CD4-positive, alpha-beta T cell treated with Interleukin-15 for 4 hours (primary cell): ENCODE measurements at regions not wholly inside any gene's neighbourhood (a gene's known extent, or its start where the extent isn't known, plus 50 kb on each side); places are given as distances from the start of the nearest gene placed in this dataset.

Experiments used
- DNase-seq: peaks from one replicate; pipeline ENCODE4 v3.0.0-alpha.2; 2020; ENCODE audit warnings: low spot score

DNA sequence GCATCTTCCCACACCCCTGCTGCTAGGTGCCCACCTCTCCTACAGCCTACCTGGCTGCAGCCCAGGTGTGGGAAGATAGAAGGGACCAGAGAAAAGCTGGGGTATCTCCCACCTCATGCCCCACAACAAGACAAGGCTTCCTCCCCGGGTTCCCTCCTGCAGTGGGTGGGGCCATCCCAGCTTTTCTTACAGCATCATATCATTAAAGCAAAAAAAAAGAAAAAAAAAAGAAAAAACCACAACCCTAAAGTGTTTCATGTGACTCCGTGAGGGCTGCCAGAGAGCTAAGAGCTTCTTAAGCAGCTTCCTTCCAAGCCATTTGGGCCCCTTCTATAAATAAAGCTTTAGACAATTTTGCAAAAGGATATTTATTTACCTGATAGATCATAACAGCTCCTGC is 455.4 kb upstream of the TSHZ3 start:
- no peak for DNase-seq

DNA sequence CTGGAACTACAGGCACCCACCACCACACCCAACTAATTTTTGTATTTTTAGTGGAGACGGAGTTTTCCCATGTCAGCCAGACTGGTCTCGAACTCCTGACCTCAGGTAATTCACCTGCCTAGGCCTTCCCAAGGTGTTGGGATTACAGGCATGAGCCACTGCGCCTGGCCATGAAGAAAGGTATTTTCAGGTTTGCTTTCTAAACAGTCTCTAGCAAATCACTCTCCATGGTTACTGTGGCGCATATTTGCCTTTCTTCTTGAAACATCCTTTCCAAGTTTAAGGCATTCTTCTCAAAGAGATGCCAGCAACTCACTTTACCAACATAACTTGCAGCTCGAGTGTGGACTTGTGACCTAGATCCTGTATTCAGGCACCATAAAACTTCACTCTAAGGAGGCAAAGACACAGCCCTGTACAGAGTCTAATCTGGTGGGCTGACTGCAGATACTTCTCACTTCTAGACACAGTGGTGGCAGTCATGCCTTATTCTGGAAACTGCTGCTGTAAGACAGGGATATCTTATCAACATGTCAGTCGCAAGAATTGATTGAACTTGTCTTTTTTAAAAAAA is 461.4 kb upstream of the TSHZ3 start:
- DNase-seq = no peak

DNA sequence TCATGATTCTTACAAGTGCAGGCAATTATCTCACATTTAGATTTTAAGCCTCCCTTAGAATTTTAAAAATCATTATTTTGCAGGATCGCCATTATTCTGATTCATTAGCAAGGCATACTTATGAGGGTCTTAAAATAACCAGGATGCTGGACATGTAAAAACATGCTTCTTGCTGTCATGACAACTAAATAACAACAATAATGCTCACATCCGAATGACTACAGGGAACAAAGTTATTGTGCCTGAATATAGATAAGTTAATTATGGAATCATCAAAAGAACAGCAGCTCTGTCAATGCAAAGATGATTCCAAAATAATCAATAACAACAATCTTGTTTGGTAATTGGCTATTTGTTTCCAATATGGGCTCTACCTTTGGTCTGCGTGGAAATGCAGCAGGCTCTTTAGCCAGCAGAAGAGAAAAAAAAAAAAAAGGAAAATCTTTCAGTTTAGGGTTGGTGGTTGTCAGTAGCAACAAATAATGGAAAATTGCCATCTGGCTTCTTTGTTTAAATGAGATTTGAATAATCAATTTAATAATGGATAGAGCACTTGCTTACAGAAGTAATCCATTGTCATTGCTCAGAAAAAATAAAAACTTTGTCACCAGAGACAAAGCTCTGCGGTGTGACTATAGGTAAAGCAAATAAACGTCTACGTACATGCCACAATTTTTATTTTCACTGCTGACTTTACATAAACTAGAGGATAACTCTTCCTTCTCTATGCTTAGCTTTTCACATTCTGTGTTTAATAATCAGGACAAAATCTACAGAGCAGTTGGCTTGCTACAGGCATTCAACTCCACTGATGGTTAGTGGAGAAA is 468.9 kb upstream of the TSHZ3 start:
- DNase-seq = no peak

DNA sequence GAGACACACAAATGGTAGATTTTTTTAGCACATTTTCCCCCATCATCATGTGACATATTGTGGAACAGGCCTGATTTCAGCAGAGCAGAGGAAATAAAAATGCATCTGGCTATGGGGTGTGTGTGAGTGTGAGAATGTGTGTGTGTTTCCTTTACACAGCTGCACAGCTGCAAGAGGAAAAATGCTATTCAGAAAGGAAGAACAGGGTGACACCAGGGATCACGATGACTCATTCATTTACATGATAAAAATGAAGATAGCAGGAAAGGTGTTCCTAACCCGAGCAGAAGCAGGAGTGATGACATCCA is 469.5 kb upstream of the TSHZ3 start:
- no peak for DNase-seq

DNA sequence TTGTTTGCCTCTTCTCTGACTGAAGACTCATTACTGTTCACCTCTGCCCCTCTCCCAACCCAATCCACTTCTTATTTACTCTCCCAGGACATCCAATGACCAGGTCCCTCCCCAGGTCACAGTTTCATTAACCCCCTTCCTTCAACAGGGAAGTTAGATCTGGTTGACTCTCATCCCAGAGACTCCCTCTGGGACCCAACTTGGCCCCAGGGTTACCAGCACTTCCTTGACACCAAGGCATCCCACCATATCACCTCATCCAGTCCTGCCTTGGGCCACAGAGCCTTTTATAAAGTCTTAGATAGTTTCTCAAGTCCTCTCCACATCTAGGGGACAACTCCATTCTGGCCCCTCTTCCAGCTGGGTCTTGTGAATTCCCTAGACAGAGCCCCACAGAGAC is 470.6 kb upstream of the TSHZ3 start:
- DNase-seq = no peak

DNA sequence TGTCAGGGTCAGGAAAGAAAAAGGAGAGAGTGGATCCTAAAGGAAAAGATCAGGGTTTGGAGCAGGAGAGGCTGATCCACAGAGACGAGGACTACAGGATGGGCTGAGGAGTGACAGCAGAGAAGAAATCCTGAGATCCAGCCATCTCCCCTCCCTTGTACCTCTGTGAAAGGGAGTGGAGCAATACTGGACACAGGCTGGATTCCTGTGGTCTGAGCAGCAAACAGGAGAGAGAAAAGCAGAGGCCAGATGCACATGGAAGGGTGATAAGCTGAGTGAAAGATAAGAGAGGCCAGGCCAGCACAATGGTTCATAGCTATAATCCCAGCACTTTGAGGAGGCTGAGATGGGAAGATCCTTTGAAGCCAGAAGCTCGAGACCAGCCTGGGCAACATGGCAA is 472.1 kb upstream of the TSHZ3 start:
- DNase-seq = no peak

DNA sequence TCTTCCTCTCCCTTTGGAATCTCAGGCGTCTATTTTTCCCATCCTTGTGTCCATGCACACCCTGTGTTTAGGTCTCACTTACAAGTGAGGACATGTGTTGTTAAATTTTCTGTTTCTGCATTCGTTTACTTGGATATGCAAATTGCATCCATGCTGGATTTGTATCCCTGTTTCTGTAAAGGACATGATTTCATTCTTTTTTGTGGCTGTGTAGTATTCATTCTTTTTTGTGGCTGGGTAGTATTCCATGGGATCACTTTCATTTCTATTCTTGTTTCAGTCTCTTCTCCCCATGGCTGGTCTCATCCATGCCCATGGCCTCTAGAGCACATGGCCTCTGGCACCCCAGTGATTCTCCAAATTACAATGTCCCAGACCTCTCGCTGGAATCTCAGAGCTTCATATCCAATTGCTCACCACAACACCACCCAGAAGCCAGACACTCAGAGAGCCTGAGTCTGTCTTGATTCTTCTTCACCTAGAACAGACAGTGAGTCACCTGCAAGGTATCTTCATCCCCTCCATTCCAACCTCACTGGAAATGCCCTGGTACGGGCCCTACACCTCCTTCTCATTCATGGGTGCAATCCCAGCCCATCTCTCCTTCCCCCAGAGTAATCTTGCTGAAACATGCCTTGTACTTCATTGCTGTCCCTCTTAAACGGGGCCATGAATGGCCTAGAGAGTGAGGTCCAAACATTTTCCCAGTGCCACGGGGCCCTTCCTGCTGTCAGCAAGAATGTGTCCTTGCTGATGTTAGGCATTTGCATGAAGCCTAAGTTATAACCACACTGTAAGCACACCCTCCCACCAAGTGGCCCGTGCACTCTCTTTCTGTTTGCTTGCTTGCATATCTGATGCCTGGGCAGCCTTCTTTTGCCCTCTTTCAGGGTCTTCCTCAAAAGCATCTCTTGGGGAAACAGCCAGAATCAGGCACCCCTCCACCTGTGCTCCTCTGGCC is 476.2 kb upstream of the TSHZ3 start:
- DNase-seq = no peak

DNA sequence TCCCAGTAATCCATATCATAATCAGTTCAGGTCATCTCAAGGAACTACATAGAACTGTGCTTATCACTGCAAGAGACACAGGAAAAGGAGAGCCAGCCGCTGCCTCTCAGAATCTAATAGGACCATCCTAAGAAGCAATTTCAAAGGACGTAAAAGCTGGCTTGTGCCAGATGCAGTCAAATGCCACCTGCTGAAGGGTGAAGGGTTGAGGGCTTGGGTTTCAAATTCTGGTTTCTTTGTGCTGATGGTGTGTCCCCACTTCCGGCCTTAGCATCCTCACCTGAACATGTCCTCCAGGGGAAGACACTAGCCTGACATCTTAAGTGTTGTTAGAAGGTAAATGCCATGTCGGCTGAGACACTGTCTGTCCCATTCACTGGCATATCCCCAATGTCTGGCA is 477.1 kb upstream of the TSHZ3 start:
- no peak for DNase-seq

DNA sequence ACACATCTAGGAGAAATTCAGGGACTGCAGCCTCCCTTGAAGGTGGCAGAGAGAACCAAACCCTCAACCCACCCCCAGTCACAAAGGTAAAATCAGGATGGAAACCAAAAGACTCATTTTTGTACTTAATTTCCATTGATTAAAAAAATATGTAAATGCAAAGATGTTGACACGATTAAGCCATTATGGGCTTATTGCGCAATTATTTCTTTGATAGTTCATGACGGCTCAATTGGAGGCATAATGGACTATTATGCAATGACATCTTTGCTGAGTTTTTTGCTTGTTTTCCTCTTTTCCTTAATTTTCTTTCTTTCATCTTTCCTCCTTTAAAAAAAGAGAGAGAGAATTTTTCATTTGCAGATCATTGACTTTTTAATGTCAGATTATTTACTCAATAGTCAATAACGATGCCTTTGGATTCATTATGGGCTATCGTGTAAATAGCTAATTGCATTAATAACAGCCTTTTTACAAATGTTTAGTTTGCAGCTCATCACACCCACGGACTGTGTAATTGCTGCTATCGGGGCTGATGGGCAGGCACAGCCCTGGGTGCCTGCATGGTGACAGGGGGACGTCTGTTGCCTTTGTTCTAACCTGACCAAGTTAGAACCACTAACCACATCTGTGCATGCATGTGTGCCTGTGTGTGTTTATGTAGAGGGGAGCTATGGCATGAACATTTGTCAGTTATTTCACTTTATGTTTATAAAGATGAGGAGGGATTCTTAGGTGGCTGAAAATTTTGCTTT is 482.4 kb upstream of the TSHZ3 start:
- no peak for DNase-seq

DNA sequence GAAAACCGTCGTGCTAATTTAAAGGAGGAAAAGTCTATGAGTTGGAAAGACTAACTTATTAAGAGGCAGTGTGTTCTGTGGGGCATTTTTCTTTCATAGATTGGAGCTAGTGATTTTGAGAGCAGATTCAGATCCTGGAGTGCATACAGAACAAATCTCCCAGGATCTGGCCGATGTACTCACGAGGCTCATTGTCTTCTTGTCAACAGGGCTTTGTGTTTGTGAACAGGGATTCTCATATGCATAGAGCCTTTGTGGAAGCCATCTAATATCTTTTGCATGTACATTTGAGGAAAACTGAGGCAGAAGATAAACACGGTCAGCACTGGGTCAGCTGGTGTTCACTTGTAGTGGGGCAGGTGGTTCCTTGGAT is 482.9 kb upstream of the TSHZ3 start:
- no peak for DNase-seq

DNA sequence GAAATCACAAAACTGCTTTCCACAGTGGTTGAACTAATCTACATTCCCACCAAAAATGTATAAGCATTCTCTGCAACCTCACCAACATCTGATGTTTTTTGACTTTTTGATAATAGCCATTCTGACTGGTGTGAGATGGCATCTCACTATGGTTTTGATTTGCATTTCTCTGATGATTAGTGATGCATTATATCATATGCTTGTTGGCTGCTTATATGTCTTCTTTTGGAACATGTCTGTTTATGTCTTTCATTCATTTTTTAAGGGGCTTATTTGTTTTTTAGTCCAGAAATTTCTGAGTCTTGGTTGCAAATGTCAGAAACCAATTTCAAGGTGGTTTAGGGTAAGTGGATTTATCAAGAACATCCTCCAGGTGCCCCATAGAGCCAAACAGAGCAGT is 484.8 kb upstream of the TSHZ3 start:
- no peak for DNase-seq

DNA sequence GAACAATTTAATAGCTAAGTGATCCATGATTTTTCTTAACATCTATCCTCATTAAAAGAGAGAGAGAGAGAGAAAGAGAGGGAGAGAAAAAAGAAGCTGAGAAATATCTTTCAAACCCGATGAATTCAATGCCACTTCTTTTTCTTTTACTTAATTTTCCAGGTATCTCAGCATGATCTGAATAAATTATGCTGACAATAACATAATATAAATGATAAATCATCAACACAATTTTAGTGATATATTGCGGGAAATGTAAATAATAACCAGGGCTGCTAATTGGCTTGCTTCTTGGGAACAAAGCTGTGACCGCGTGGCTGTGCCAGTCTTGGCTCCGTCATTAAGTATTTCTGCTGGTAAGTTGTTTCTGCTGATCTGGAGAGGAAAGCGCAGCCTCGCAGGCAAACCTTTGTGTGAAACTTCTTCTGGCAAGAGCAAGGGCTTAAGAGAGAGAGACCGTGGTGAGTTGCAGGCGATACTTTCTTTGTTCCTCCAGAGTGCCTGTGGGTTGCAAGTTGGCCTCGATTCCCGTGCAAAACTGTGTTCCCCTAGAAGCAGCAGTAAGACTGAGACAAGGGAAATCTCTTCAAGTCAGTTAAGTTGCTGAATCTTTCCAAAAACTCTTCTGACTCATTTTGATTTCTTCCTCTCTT is 489.1 kb upstream of the TSHZ3 start:
- no peak for DNase-seq

DNA sequence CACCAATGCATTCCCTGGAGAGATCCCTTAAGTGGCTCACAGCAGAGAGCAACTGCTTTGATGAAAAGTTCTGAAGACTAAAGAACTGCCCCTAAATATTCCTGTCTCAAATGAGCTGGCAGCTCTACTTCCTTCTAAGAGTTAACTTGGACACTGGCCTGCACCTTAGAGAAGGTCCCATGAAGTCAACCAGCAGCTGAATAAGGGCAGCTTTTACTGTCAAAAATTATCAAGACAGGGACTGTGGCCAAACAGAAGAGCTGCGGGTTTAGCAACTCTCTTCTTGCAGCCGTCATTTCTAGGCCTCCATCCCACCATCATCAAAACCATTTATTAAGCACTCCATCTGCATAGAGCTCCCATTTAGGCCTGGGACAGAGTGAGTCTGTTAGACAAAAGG is 491.1 kb upstream of the TSHZ3 start:
- no peak for DNase-seq

DNA sequence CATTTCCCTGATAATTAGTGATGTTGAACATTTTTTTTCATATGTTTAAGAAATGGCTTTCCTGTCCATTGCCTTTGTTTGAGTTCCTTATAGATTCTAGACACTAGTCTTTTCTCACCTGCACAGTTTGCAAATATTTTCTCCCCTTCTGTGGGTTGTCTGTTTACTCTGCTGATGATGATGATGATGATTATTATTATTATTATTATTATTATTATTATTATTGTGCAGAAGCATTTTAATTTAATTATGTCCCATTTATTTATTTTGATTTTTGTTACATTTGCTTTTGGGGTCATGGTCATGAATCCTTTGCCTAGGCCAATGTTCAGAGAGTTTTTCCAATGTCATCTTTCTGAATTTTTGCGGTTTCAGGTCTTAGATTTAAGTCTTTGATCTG is 492.5 kb upstream of the TSHZ3 start:
- no peak for DNase-seq

DNA sequence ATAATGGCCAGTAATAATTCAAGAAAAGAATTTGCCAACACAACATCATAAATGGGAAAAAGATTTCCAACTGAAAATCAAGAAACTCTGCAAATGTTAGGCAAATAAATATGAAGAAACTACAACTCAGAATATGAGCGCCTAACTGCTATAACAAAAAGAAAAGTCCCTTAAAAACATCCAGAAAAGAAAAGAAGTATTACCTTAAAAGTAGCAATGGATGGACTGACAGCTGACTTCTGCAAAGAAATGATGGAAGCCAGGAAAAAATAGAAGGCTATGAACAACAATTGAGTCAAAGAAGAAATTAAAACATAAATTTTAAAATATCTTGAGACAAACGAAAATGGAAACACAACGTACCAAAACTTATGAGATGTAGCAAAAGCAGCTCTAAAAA is 482.3 kb upstream of the ZNF507 start:
- DNase-seq = no peak

DNA sequence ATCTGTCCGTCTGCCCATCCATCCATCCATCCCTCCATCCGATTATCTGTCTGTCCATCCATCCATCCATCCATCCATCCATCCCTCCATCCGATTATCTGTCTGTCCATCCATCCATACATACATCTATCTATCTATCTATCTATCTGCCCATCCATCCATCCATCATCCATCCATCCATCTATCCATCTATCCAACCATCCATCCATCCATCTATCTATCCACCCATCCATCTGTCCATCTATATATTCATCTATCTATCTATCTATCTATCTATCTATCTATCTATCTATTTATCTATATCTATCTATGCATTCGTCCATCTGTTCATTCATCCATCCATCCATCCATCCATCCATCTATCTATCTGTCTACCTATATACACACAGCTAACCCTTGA is 471.1 kb upstream of the ZNF507 start:
- no peak for DNase-seq

DNA sequence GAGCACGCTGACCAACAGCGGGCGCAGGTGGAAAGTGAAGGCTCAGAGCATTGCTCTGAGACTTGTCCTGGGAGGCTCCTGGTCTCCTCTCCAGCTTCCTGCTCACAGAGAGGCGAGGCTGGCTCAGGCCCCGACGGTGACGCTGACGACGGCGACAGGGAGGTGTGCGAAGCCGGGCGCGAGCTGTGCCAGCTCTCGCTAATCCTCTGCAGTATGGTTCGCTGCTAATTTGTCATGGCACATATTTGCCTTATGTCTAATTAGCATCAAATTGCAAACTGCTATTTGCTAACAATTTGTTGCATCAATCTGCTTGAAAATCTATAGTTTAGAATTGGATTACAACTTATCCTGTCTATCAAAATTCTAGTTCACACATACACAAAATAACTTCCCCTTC is 469.8 kb upstream of the ZNF507 start:
- DNase-seq = no peak

DNA sequence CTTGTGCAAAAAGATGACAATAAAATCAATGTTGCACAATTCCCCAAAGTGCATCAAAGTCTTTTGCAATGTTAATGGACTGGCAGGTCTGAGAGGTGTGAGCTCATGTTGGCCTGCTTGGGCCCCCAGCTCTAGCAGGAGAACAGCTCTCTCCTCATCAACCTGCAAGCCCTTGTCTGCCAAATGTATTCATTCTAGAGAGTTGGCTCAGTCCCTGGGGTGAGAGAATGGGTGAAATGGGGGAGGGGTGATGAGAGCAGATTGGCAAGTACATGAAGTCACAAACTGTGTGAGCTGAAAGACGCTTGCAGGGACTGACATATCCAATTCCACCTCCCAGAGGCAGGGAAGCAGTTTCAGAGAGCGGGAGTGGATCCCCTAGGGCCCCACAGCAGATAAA is 465.1 kb upstream of the ZNF507 start:
- DNase-seq = no peak

DNA sequence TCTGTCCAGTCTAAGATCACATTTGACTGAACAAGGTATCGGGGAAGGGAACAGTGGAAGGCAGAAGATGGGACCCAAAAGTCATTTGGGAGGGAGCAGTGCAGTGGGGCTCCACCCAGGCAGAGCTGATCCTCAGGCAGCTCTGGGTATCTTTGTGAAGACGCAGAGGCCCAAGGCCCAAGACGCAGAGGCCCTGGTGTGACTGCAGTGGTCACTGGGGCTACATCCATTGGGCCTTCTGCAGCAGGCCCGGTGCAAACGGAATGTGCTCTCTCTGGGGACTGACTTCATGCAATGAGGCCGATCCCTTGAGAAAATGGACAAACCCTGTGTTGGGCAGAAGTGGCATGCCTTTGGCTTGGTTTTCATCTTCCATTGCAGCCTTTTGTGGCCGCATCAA is 463.4 kb upstream of the ZNF507 start:
- DNase-seq = no peak

DNA sequence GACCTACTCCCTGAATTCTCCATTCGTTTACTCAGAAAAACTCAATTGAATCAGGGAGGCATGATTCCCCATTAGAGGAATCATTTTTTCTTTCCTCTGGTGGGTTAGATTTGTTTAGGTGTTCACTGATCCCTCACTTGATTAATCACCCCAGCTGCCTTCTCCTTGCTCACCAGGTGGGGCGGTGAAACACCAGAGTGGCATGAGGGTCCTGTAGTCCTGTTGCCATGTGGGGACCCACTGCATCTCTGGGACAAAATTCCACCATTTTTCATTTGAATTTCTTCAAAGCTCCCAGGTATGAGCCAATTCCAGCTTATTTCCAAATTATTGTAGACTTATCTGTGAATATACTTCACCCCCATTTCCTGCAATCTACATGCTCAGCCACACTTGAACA is 462.7 kb upstream of the ZNF507 start:
- no peak for DNase-seq

DNA sequence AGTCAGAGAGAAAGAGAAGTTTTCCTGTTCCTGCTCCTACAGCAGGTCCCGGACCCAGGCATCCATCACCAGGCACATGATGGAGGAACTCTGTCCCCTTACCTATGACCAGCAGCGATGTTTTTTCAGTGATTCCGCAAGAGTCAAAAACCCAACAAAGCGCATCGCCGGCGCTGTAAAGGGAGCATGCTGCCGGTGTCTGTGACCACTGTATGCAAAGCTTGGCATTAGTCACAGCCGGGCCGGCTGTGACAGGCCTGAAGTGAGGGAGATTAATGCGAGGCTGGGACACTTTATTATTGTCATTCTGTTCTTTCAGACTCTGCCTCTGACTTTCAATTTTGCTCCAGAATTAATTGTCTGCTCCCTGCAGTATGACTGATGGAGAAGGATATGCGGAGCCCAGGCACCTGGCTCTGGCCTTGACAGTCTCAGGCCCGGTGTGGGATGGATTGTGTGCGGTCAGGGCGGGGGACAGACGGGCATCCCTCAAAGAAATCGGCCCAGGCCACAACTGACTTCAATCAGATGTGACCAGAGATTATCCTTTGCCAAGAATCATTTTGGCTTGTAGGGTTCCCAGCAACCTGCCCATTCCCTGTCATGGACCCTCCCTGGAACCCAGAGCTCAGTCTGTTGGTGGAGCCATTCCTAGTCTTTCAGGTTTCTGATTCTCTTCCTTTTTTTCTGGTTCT is 462.0 kb upstream of the ZNF507 start:
- no peak for DNase-seq
